ENCODE measurements at regions not wholly inside any gene's neighbourhood (a gene's known extent, or its start where the extent isn't known, plus 50 kb on each side); places are given as distances from the start of the nearest gene placed in this dataset.

DNA sequence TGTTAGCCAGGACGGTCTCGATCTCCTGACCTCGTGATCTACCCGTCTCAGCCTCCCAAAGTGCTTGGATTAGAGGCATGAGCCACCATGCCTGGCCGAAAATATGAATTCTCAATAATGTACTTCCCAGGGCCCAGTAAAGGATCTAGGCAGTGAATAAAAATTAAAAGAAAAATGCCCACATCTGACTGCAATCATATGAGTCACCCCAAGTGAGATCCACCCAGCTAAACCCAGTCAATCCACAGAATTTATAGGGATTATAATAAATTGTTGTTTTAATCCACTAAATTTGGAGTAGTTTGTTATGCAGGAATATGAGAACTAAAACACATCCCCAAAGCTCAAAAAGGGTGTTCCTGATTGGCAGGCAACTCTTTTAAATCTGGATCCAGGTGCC lies 93.5 kb upstream of the STK39 start:
- no peak for DNase-seq

DNA sequence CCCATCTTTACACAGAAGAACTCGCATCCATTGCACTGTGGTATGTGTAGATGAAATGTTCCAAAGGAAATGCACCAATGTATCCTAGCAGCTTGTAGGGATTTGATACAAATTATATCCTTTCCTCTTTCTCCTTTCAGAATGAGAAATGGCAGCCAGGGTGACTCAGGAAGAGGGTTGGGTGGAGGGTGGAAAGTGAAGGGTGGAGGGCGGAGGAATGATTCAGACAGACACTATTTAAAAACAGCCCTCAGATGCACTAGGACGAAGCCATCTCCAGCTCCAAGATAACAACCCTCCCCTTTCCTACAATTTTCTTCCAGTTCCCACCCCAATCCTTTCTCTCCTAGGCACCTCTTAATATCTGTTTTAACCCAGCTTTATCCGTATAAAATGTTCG lies 96.2 kb upstream of the STK39 start:
- DNase-seq = no peak

GRCh38 chr2:168344706-168345105 lies 97.3 kb upstream of the STK39 start:
- DNase-seq = no peak

GRCh38 chr2:168345601-168346000 lies 98.2 kb upstream of the STK39 start:
- DNase-seq = no peak

DNA sequence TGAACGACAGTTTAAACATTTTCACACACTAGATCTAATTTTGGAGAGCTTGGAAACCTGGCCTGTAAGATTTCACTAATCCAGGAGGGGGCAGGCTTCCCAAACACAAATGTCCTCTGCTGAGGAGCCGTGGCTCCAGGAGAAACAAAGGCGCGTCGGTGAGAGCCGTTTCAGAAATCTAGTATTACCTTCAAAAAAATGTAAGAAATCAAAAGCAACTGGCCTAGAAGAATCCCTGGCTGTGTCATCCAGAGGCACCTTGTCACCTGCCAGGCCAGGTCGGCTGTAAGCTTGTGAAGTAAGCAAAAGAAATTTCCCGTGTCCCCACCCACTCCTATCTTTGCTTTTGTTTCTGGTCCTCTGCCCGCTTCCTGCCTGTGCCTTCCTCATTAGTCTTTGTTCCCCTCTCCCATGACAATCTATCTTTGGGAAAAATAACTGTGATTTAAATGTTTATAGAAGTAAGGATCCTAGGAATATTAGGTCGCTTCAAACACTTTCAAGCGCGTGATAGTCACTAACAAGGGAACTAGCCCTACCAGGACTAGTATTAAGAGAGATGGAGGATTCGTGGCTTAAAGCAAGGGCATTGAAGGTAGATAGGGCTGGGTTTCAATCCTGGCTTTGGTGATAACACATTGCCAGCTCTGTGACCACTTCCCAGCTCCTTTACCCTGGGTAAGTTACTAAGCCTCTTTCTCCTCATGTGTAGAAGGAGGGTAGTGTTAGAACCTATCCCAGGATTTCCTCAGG lies 99.5 kb upstream of the STK39 start:
- DNase-seq = peak; percentile 57 to 70

DNA sequence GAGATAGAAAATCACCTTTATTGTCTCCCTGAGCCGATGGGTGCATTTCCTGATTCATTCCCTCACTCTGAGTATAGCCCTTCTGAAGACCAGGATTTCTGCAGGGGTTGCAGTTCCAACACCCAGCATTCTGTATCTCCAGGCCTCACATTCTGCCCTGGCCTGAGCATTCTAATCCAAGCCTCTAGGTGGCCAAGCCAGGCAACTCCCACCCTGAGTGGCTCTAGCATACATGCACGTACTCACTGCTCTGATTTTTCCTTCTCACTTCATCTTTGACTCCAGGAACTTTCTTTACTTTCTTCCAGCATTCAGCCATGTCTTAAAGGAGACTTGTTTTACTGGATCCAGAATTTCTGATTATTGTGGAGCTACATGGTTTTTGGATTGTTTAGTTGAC lies 100.7 kb upstream of the STK39 start:
- no peak for DNase-seq

GRCh38 chr2:168350380-168350779 lies 103.0 kb upstream of the STK39 start:
- no peak for DNase-seq

GRCh38 chr2:168353251-168353650 lies 102.8 kb upstream of the CERS6 start:
- DNase-seq = no peak

DNA sequence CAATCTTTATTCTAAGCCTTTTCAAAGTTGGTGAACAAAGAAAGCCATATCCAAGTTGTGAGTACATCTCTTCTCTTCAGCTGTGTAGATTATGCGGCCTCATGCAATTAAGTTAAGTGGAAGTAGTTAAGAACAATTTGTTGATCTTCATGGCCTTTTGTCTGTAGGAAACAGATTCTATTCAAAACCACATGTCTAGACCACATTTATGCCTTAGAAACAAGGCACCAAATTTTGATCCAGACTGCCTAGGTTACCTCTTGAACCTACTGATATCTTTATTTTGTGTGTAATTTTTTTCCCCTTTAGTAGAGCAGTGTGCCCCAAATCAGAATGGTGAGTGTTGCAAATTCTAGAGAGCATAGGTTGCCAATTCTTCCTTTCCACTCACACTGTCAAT lies 101.6 kb upstream of the CERS6 start:
- no peak for DNase-seq

DNA sequence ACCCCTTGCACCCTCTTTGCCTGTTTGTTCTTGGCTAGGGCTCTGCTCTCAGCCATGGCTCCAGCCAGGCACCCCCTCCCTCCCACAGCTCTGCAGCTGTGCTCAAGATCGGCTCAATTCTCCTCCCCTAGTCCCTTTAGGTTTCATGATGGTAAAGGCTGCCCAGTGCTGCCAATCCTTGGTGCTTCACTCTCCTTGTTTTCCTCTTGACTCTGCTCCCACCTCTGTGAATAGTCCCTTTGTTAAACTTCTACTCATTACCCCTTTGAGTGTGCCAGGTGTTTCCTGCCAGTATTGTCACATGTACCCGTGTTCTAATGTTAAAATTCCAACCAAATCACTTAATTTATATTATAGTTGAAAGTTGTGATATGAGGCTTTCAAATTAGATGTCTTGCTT lies 101.0 kb upstream of the CERS6 start:
- no peak for DNase-seq

DNA sequence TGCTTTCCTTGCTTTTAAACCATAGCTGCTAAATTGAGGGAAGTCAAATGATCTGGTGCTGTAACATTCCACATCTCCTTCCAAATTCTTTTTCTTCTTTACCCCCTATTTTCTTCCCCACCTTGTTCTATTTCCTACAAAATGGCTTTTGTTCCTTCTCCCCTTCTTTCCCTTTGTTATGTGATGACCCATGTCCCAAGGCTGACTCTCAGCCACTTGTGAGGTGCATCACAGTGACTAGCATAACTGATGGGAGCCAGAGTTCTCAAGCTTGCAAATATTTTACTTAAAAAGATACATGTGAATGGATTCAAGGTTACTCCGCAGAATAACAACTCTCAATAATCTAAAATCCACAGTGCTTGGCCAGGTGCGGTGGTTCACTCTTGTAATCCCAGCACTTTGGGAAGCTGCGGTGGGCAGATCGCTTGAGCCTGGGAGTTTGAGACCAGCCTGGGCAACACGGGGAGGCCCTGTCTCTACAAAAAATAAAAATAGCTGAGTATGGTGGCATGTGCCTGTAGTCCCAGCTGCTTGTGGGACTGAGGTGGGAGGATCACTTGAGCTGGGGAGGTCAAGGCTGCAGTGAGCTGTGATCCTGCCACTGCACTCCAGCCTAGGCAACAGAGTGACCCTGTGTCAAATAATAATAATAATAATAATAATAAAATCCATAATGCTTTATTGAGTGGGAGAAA lies 100.1 kb upstream of the CERS6 start:
- DNase-seq = no peak

DNA sequence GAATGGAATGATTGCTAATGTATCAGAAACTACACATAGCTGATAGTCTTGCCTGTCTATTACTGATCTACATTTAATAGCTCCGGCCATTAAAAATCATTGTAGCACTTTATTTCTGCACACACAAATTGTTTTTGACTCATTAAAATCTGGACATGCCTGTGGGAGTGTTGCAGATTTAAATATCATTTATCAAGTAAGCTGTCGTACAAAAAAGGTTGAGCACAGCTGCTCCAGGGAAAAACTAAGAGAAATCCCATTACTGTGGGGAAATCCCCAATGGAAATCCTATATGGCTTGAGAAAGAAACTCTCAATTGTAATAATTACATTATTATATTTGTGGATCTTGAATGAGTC lies 99.6 kb upstream of the CERS6 start:
- DNase-seq = no peak

- DNase-seq = no peak
These were observed 98.1 kb upstream of the CERS6 start for GRCh38 chr2:168357797-168358472.

DNA sequence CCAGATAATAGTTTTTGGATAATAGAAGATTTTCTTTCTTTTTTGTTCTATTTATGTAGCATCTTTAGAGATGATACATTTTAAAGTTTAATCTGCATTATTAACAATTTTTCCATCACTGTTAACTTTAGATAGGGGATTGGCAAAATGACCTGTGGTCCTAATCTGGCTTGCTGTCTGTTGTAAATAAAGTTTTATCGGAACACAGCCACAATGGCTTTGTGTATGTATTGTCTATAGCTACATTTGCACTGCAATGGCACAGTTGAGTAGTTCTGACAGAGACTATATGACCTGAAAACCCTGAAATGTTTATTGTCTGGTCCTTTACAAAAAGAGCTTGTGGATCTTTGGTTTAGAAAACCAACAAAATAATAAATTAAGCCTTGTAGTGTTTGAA lies 97.0 kb upstream of the CERS6 start:
- no peak for DNase-seq

DNA sequence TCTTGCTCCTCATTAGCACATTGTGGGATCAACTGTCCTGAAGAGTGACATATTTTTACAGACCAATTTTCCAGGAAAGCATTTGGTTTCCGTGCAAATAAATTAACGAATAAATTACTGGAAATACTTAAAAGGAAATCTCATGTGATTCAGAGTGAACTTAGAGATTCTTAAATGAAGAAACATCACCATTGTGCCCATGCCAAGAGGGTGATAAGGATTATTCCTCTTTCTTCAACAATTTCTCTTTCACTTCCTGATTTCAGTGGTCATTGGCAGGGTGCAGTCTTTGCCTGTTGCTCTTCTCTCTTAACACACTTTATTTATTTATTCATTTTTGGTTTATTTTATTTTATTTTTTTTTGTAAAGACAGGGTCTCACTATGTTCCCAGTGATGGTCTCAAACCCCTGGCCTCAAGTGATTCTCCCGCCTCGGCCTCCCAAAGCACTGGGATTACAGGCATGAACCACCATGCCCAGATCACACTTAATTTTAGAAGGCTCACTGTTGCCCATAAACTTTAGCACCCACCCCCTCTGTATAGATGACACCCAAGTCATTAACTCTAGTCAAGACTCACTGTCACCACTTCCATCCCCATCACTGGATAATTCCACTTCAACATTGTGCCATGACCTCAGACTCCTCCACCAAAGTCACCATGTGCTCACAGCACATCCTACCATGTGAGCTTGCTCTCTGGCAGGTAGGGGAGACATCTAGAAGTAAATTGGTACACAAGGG lies 92.6 kb upstream of the CERS6 start:
- DNase-seq = no peak

DNA sequence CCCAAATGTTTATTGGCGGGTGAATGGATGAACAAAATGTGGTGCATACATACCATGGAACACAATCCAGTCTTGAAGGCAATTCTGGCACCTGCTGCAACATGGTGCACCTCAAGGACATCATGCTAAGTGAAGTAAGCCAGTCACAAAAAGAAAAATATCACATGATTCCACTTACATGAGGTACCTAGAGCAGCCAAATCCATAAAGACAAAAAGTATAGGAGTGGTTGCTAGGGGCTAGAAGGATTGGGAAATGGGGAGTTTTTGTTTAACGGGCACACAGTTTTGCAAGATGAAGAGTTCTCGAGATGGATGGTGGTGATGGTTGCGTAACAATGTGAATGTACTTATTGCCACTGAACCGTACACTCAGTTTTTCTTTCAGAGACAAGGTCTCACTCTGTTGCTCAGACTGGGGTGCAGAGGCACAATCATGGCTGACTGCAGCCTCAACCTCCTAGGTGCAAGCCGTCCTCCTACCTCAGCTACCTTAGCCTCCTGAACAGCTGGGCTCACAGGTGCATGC lies 90.9 kb upstream of the CERS6 start:
- no peak for DNase-seq

DNA sequence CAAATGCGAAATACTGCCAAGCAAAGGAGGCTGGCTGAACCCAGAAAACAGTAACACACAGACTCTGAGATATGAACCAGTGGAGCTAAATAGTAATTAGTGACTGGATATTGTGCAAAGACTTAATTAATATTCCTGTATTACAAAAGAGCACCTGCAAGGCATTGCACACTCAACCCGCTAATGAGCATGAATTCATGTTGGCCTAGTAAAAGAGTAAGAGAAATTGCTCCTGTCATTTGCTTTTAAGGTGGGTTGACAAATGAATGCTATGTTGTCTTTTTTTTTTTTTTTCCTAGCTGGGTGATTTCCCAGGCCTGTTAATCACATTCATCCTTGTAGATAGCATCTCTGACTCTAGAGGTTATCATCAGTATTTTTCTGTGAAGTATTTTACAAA lies 87.0 kb upstream of the CERS6 start:
- DNase-seq = no peak

- DNase-seq = no peak
These were observed 84.6 kb upstream of the CERS6 start for GRCh38 chr2:168371273-168372019.

DNA sequence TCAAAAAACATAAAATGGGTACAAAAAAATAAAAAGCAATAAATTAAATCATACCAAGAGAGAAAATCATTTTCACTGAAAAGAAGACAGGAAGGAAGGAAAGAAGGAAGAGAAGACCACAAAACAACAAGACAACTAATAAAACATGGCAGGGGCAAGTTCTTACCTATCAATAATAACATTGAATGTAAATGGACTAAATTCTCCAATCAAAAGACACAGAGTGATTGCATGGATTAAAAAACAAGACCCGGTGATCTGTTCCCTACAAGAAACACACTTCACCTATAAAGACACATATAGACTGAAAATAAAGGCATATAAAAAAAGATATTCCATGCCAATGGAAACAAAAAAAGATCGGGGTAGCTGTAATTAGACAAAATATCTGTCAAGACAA lies 82.6 kb upstream of the CERS6 start:
- no peak for DNase-seq

GRCh38 chr2:168375195-168375798 lies 80.8 kb upstream of the CERS6 start:
- no peak for DNase-seq

GRCh38 chr2:168378960-168379669 lies 77.0 kb upstream of the CERS6 start:
- DNase-seq = peak; percentile 23 to 34

Data from CD4-positive, alpha-beta T cell treated with Interleukin-1 beta for 1 hour (primary cell).